ENCODE measurements at regions not wholly inside any gene's neighbourhood (a gene's known extent, or its start where the extent isn't known, plus 50 kb on each side); places are given as distances from the start of the nearest gene placed in this dataset.

GRCh38 chr11:127651175-127651887 is 650.8 kb upstream of the KIRREL3 start:
- TF ChIP-seq MYBL2 (CRISPR knock-in tag; IDR thresholded peaks at IDR 0.05) (no peak), CTCF (IDR thresholded peaks at IDR 0.05) (no peak), KAT7 (CRISPR knock-in tag; IDR thresholded peaks at IDR 0.05; ENCODE audit: borderline replicate concordance) (no peak), USF2 (CRISPR knock-in tag; IDR thresholded peaks at IDR 0.05) (no peak), ZNF425 (CRISPR knock-in tag; conservative IDR thresholded peaks at IDR 0.05) (no peak), TCF7 (CRISPR knock-in tag; IDR thresholded peaks at IDR 0.05; ENCODE audit: low read depth) (no peak), ESRRA (CRISPR knock-in tag; IDR thresholded peaks at IDR 0.05; ENCODE audit: borderline replicate concordance) (no peak), ZBTB21 (CRISPR knock-in tag; IDR thresholded peaks at IDR 0.05; ENCODE audit: borderline replicate concordance) (no peak)
- TF ChIP-seq, protein P1, sequence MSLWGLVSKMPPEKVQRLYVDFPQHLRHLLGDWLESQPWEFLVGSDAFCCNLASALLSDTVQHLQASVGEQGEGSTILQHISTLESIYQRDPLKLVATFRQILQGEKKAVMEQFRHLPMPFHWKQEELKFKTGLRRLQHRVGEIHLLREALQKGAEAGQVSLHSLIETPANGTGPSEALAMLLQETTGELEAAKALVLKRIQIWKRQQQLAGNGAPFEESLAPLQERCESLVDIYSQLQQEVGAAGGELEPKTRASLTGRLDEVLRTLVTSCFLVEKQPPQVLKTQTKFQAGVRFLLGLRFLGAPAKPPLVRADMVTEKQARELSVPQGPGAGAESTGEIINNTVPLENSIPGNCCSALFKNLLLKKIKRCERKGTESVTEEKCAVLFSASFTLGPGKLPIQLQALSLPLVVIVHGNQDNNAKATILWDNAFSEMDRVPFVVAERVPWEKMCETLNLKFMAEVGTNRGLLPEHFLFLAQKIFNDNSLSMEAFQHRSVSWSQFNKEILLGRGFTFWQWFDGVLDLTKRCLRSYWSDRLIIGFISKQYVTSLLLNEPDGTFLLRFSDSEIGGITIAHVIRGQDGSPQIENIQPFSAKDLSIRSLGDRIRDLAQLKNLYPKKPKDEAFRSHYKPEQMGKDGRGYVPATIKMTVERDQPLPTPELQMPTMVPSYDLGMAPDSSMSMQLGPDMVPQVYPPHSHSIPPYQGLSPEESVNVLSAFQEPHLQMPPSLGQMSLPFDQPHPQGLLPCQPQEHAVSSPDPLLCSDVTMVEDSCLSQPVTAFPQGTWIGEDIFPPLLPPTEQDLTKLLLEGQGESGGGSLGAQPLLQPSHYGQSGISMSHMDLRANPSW (CRISPR knock-in tag; conservative IDR thresholded peaks at IDR 0.05; ENCODE audit: low read depth): no peak

All from WTC11 (cell line).